ENCODE measurements at regions not wholly inside any gene's neighbourhood (a gene's known extent, or its start where the extent isn't known, plus 50 kb on each side); places are given as distances from the start of the nearest gene placed in this dataset.

GRCh38 chr14:51498411-51499227, 153.1 kb upstream of the FRMD6 start:
- peaks cover 5% of the 10 kb centered on the region for H3K27me3 Mint-ChIP-seq
- no peaks in the 10 kb centered on the region for H3K36me3 Mint-ChIP-seq (ENCODE audit: low read depth)

GRCh38 chr14:51500776-51501175, 150.9 kb upstream of the FRMD6 start:
- Mint-ChIP-seq H3K27me3 (peaks cover 3% of the 10 kb centered on the region), H3K4me3 (no peak overlapping the region), H3K27ac (no peak overlapping the region), H3K9me3 (peaks cover 3% of the 10 kb centered on the region), H3K4me1 (no peaks in the 10 kb centered on the region), H3K36me3 (ENCODE audit: low read depth) (no peaks in the 10 kb centered on the region)
- no peak for ATAC-seq (replicated peaks)

More at GRCh38 chr14:51498411-51499227, 153.1 kb upstream of the FRMD6 start:
- H3K4me1 Mint-ChIP-seq = no peaks in the 10 kb centered on the region
- ATAC-seq (replicated peaks) = no peak
- H3K27ac Mint-ChIP-seq = no peak overlapping the region
- no peak overlapping the region for H3K4me3 Mint-ChIP-seq
- H3K9me3 Mint-ChIP-seq = peaks cover 6% of the 10 kb centered on the region

GRCh38 chr14:51501746-51502145, 150.0 kb upstream of the FRMD6 start:
- no peak for ATAC-seq (replicated peaks)
- no peaks in the 10 kb centered on the region for H3K36me3 Mint-ChIP-seq (ENCODE audit: low read depth)
- H3K27ac Mint-ChIP-seq = no peak overlapping the region
- H3K27me3 Mint-ChIP-seq = peaks cover 9% of the 10 kb centered on the region
- no peak overlapping the region for H3K4me3 Mint-ChIP-seq
- H3K4me1 Mint-ChIP-seq = no peaks in the 10 kb centered on the region
- peaks cover 3% of the 10 kb centered on the region for H3K9me3 Mint-ChIP-seq

GRCh38 chr14:51504669-51505068, 147.0 kb upstream of the FRMD6 start:
- Mint-ChIP-seq H3K36me3 (ENCODE audit: low read depth) (no peaks in the 10 kb centered on the region), H3K4me3 (no peak overlapping the region), H3K27me3 (peaks cover 17% of the 10 kb centered on the region), H3K27ac (no peak overlapping the region), H3K4me1 (no peaks in the 10 kb centered on the region), H3K9me3 (no peaks in the 10 kb centered on the region)
- ATAC-seq (replicated peaks) = no peak

GRCh38 chr14:51507511-51507905, 144.2 kb upstream of the FRMD6 start:
- no peaks in the 10 kb centered on the region for H3K4me1 Mint-ChIP-seq
- H3K27ac Mint-ChIP-seq = no peak overlapping the region
- no peak for ATAC-seq (replicated peaks)
- no peak overlapping the region for H3K4me3 Mint-ChIP-seq
- H3K9me3 Mint-ChIP-seq = no peaks in the 10 kb centered on the region
- no peaks in the 10 kb centered on the region for H3K36me3 Mint-ChIP-seq (ENCODE audit: low read depth)
- peaks cover 17% of the 10 kb centered on the region for H3K27me3 Mint-ChIP-seq

- Mint-ChIP-seq H3K27me3 (peaks cover 17% of the 10 kb centered on the region), H3K4me1 (no peaks in the 10 kb centered on the region), H3K36me3 (ENCODE audit: low read depth) (no peaks in the 10 kb centered on the region), H3K27ac (no peak overlapping the region), H3K9me3 (no peaks in the 10 kb centered on the region), H3K4me3 (no peak overlapping the region)
- no peak for ATAC-seq (replicated peaks)
Measured at GRCh38 chr14:51507906-51508511, 143.7 kb upstream of the FRMD6 start.

GRCh38 chr14:51511265-51511664, 140.4 kb upstream of the FRMD6 start:
- Mint-ChIP-seq H3K27ac (no peak overlapping the region), H3K9me3 (no peaks in the 10 kb centered on the region), H3K4me3 (no peak overlapping the region), H3K27me3 (peaks cover 16% of the 10 kb centered on the region), H3K4me1 (no peaks in the 10 kb centered on the region), H3K36me3 (ENCODE audit: low read depth) (no peaks in the 10 kb centered on the region)
- no peak for ATAC-seq (replicated peaks)

- Mint-ChIP-seq H3K27me3 (peaks cover 16% of the 10 kb centered on the region), H3K9me3 (no peaks in the 10 kb centered on the region), H3K36me3 (ENCODE audit: low read depth) (no peaks in the 10 kb centered on the region), H3K4me1 (no peaks in the 10 kb centered on the region), H3K27ac (no peak overlapping the region), H3K4me3 (no peak overlapping the region)
- ATAC-seq (replicated peaks) = no peak
Measured at GRCh38 chr14:51512316-51512715, 139.4 kb upstream of the FRMD6 start.

GRCh38 chr14:51513281-51513680, 138.4 kb upstream of the FRMD6 start:
- Mint-ChIP-seq H3K27ac (no peak overlapping the region), H3K36me3 (ENCODE audit: low read depth) (no peaks in the 10 kb centered on the region), H3K4me3 (no peak overlapping the region), H3K27me3 (peaks cover 18% of the 10 kb centered on the region), H3K4me1 (no peaks in the 10 kb centered on the region), H3K9me3 (no peaks in the 10 kb centered on the region)
- ATAC-seq (replicated peaks) = no peak

- Mint-ChIP-seq H3K4me1 (no peaks in the 10 kb centered on the region), H3K9me3 (no peaks in the 10 kb centered on the region), H3K36me3 (ENCODE audit: low read depth) (no peaks in the 10 kb centered on the region), H3K4me3 (no peak overlapping the region), H3K27me3 (peaks cover 12% of the 10 kb centered on the region), H3K27ac (no peak overlapping the region)
- ATAC-seq (replicated peaks) = no peak
Measured at GRCh38 chr14:51513933-51514332, 137.8 kb upstream of the FRMD6 start.

GRCh38 chr14:51515611-51516010, 136.1 kb upstream of the FRMD6 start:
- H3K4me1 Mint-ChIP-seq = no peaks in the 10 kb centered on the region
- H3K36me3 Mint-ChIP-seq (ENCODE audit: low read depth) = no peaks in the 10 kb centered on the region
- no peak overlapping the region for H3K27ac Mint-ChIP-seq
- H3K27me3 Mint-ChIP-seq = peaks cover 19% of the 10 kb centered on the region
- no peak overlapping the region for H3K4me3 Mint-ChIP-seq
- ATAC-seq (replicated peaks) = no peak
- H3K9me3 Mint-ChIP-seq = no peaks in the 10 kb centered on the region

GRCh38 chr14:51516706-51517395, 134.9 kb upstream of the FRMD6 start:
- peaks cover 23% of the 10 kb centered on the region for H3K27me3 Mint-ChIP-seq
- H3K9me3 Mint-ChIP-seq = no peaks in the 10 kb centered on the region
- H3K4me1 Mint-ChIP-seq = no peaks in the 10 kb centered on the region
- no peak overlapping the region for H3K4me3 Mint-ChIP-seq
- H3K36me3 Mint-ChIP-seq (ENCODE audit: low read depth) = no peaks in the 10 kb centered on the region
- ATAC-seq (replicated peaks) = no peak
- no peak overlapping the region for H3K27ac Mint-ChIP-seq

- Mint-ChIP-seq H3K4me3 (no peak overlapping the region), H3K27me3 (peaks cover 23% of the 10 kb centered on the region), H3K36me3 (ENCODE audit: low read depth) (no peaks in the 10 kb centered on the region), H3K9me3 (no peaks in the 10 kb centered on the region), H3K4me1 (no peaks in the 10 kb centered on the region), H3K27ac (no peak overlapping the region)
- ATAC-seq (replicated peaks) = no peak
Measured at GRCh38 chr14:51518280-51518679, 133.4 kb upstream of the FRMD6 start.

GRCh38 chr14:51518711-51519110, 133.0 kb upstream of the FRMD6 start:
- H3K9me3 Mint-ChIP-seq = no peaks in the 10 kb centered on the region
- H3K27me3 Mint-ChIP-seq = peaks cover 20% of the 10 kb centered on the region
- no peak for ATAC-seq (replicated peaks)
- no peaks in the 10 kb centered on the region for H3K4me1 Mint-ChIP-seq
- H3K27ac Mint-ChIP-seq = no peak overlapping the region
- H3K36me3 Mint-ChIP-seq (ENCODE audit: low read depth) = no peaks in the 10 kb centered on the region
- H3K4me3 Mint-ChIP-seq = no peak overlapping the region

- Mint-ChIP-seq H3K4me3 (no peak overlapping the region), H3K27me3 (peaks cover 25% of the 10 kb centered on the region), H3K36me3 (ENCODE audit: low read depth) (no peaks in the 10 kb centered on the region), H3K4me1 (no peaks in the 10 kb centered on the region), H3K27ac (no peak overlapping the region), H3K9me3 (no peaks in the 10 kb centered on the region)
- ATAC-seq (replicated peaks) = no peak
Measured at GRCh38 chr14:51520087-51520486, 131.6 kb upstream of the FRMD6 start.
